Transverse colon (tissue), 4 donors: ENCODE measurements at regions not wholly inside any gene's neighbourhood (a gene's known extent, or its start where the extent isn't known, plus 50 kb on each side); places are given as distances from the start of the nearest gene placed in this dataset.

Experiments
- EP300 ChIP-seq: sonication (generic); formaldehyde crosslinking; IDR thresholded peaks from one replicate; pipeline ENCODE4 v1.6.1; 2017; ENCODE audit warnings: antibody characterized with exemption, low read depth
- POLR2AphosphoS5 ChIP-seq, 3 donors: sonication (generic); formaldehyde crosslinking; IDR thresholded peaks; one replicate each; pipeline ENCODE4 v1.6.1; 2016; ENCODE audit warnings: antibody characterized with exemption in 3 of 3
- TF ChIP-seq, protein P1 (sequence below), 5 experiments: fragments of 200-600 bp in 3 of 5; fragments of 450-650 bp in 2 of 5; sonication (generic) in 3 of 5; IDR thresholded peaks; 1 replicate in 2 of 5; 2 replicates in 3 of 5; pipeline ENCODE4 v1.5.1; 2016 to 2017; ENCODE audit warnings: antibody characterized with exemption in 5 of 5, inconsistent platforms in 3 of 5, mild to moderate bottlenecking in 2 of 5, moderate library complexity in 1 of 5

DNA sequence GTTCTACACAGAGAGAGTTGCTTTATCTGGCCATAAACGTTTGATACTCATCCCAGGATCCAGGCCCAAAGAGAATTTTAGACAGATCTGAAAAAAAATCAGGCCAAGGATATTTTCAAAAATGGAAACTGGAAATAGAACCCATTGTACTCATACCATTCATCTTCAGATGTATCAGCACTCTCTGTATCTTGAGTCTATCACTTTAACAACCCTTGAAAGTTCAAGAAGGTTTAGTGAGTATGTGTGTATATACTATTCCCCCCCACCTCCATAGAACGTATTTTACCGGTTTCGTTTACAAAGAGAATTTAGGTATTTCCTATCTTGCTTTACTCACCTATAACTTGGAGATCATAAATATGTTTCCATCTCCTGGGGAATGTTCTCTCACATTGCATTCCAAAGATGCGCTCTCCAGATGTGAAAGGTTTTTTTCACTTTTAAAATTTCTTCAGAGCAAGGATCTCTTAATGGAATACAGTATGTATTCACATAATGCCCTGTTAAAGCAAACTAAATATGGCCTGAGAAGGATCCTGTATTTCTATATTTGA is 105.5 kb upstream of the TUT7 start:
- TF ChIP-seq EP300 (no peak), POLR2AphosphoS5 (IDR thresholded peaks at IDR 0.05) (no peak)
- TF ChIP-seq, protein P1, sequence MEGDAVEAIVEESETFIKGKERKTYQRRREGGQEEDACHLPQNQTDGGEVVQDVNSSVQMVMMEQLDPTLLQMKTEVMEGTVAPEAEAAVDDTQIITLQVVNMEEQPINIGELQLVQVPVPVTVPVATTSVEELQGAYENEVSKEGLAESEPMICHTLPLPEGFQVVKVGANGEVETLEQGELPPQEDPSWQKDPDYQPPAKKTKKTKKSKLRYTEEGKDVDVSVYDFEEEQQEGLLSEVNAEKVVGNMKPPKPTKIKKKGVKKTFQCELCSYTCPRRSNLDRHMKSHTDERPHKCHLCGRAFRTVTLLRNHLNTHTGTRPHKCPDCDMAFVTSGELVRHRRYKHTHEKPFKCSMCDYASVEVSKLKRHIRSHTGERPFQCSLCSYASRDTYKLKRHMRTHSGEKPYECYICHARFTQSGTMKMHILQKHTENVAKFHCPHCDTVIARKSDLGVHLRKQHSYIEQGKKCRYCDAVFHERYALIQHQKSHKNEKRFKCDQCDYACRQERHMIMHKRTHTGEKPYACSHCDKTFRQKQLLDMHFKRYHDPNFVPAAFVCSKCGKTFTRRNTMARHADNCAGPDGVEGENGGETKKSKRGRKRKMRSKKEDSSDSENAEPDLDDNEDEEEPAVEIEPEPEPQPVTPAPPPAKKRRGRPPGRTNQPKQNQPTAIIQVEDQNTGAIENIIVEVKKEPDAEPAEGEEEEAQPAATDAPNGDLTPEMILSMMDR (IDR thresholded peaks at IDR 0.05): no peak
